Left lung (tissue), 4 donors: ENCODE measurements at regions not wholly inside any gene's neighbourhood (a gene's known extent, or its start where the extent isn't known, plus 50 kb on each side); places are given as distances from the start of the nearest gene placed in this dataset.

ENCODE experiments used
- ATAC-seq: fragments of 200-7000 bp; cut with Tn5 transposase; one replicate; pipeline ENCODE4 v1.9.1; 2020; ENCODE audit warnings: moderate library complexity
- DNase-seq, 4 donors: peaks; one replicate each; pipeline ENCODE4 v3.0.0-alpha.2; 2013 to 2020
- H3K27ac ChIP-seq, 2 donors: fragments of 200-600 bp; sonication (generic) in 1 of 2; one replicate each; pipeline versions ENCODE4 v1.5.0 to v1.8.0; 2020 to 2021
- H3K27me3 ChIP-seq, 2 donors: fragments of 200-600 bp; sonication (generic) in 1 of 2; one replicate each; pipeline versions ENCODE4 v1.5.0 to v1.8.0; 2020 to 2021
- H3K36me3 ChIP-seq, 2 donors: fragments of 200-600 bp; sonication (generic) in 1 of 2; one replicate each; pipeline versions ENCODE4 v1.5.0 to v1.8.0; 2020 to 2021
- H3K4me1 ChIP-seq, 2 donors: fragments of 200-600 bp; one replicate each; pipeline ENCODE4 v1.8.0; 2021
- H3K4me3 ChIP-seq, 2 donors: fragments of 200-600 bp; sonication (generic) in 1 of 2; one replicate each; pipeline versions ENCODE4 v1.5.0 to v1.8.0; 2020 to 2021; ENCODE audit warnings: mild to moderate bottlenecking in 1 of 2
- H3K9me3 ChIP-seq, 2 donors: fragments of 200-600 bp; sonication (generic) in 1 of 2; one replicate each; pipeline versions ENCODE4 v1.5.0 to v1.8.0; 2020 to 2021
- CTCF ChIP-seq, 2 donors: fragments of 200-600 bp; sonication (generic) in 1 of 2; IDR thresholded peaks; one replicate each; pipeline versions ENCODE4 v1.5.0 to v1.8.0; 2021; ENCODE audit warnings: antibody characterized with exemption in 2 of 2
- intact Hi-C, 2 donors: fragments of 100-400 bp; cut with DNase I; formaldehyde crosslinking; loops; one replicate each; pipeline versions ENCODE4 v1.11.2 to v1.14.2; 2022
- donor health status: DM: no; HTN: yes; CAD: no.
- donor health status: DM: no; HTN: no; CAD: no.

- Histone ChIP-seq H3K27me3 (no peaks in the 10 kb centered on the region), H3K4me1 (no peaks in the 10 kb centered on the region), H3K27ac (no peak overlapping the region), H3K4me3 (no peak overlapping the region), H3K36me3 (no peaks in the 10 kb centered on the region), H3K9me3 (no peaks in the 10 kb centered on the region)
- intact Hi-C loops, result no loop called here
- ATAC-seq (no peak), DNase-seq (no peak)
- no peak for TF ChIP-seq CTCF (IDR thresholded peaks at IDR 0.05)
Observed at GRCh38 chrX:124862301-124862700, 457.4 kb upstream of the TEX13C start.

- no peak for ATAC-seq
- Histone ChIP-seq H3K27me3 (no peaks in the 10 kb centered on the region), H3K36me3 (no peaks in the 10 kb centered on the region), H3K4me1 (no peaks in the 10 kb centered on the region), H3K27ac (no peak overlapping the region), H3K4me3 (no peak overlapping the region), H3K9me3 (no peaks in the 10 kb centered on the region)
- DNase-seq, result no peak
- no peak for TF ChIP-seq CTCF (IDR thresholded peaks at IDR 0.05)
- intact Hi-C loops, result no loop called here
Observed at GRCh38 chrX:124863303-124863702, 456.4 kb upstream of the TEX13C start.

GRCh38 chrX:124887572-124887971 is 432.1 kb upstream of the TEX13C start:
- DNase-seq, result no peak
- Histone ChIP-seq H3K27ac (no peak overlapping the region), H3K9me3 (no peaks in the 10 kb centered on the region), H3K36me3 (no peaks in the 10 kb centered on the region), H3K4me3 (no peak overlapping the region), H3K27me3 (no peaks in the 10 kb centered on the region), H3K4me1 (no peaks in the 10 kb centered on the region)
- no peak for ATAC-seq
- intact Hi-C loops, result no loop called here
- TF ChIP-seq CTCF (IDR thresholded peaks at IDR 0.05), result no peak

GRCh38 chrX:124895947-124896346 is 423.7 kb upstream of the TEX13C start:
- TF ChIP-seq CTCF (IDR thresholded peaks at IDR 0.05), result no peak
- ATAC-seq, result no peak

GRCh38 chrX:124902953-124903352 is 416.7 kb upstream of the TEX13C start:
- no peak for TF ChIP-seq CTCF (IDR thresholded peaks at IDR 0.05)
- intact Hi-C loops, result no loop called here
- Histone ChIP-seq H3K4me1 (no peaks in the 10 kb centered on the region), H3K36me3 (no peaks in the 10 kb centered on the region), H3K9me3 (no peaks in the 10 kb centered on the region), H3K27me3 (no peaks in the 10 kb centered on the region), H3K4me3 (no peak overlapping the region), H3K27ac (no peak overlapping the region)
- ATAC-seq, result no peak
- DNase-seq, result no peak

More at GRCh38 chrX:124895947-124896346, 423.7 kb upstream of the TEX13C start:
- H3K4me1 ChIP-seq, result no peaks in the 10 kb centered on the region
- H3K9me3 ChIP-seq, result no peaks in the 10 kb centered on the region
- H3K27me3 ChIP-seq, result no peaks in the 10 kb centered on the region
- H3K27ac ChIP-seq, result no peak overlapping the region
- intact Hi-C loops, result no loop called here
- DNase-seq, result no peak
- no peaks in the 10 kb centered on the region for H3K36me3 ChIP-seq
- no peak overlapping the region for H3K4me3 ChIP-seq
